HFF-Myc (cell line): ENCODE measurements at regions not wholly inside any gene's neighbourhood (a gene's known extent, or its start where the extent isn't known, plus 50 kb on each side); places are given as distances from the start of the nearest gene placed in this dataset.

ENCODE experiments used
- DNase-seq: peaks from one replicate; pipeline ENCODE4 v3.0.0-alpha.2; 2011; ENCODE audit warnings: low read depth; ENCODE audit errors: extremely low read depth
- H3K4me3 ChIP-seq: replicated peaks from 2 replicates; pipeline ENCODE4 v1.5.1; 2011; ENCODE audit warnings: low read depth, mild to moderate bottlenecking, control low read depth, low read length
- CTCF ChIP-seq: IDR thresholded peaks from 2 replicates; pipeline ENCODE4 v1.5.1; 2012; ENCODE audit warnings: mild to moderate bottlenecking, low read depth, low read length, control low read depth; ENCODE audit errors: missing control alignments

GRCh38 chr16:64892835-64893785 is 228.8 kb downstream of the CDH11 start:
- no peak for TF ChIP-seq CTCF
- DNase-seq, result peak; percentile 53

GRCh38 chr16:64889446-64889845 is 232.4 kb downstream of the CDH11 start:
- no peak for DNase-seq
- no peak overlapping the region for H3K4me3 ChIP-seq
- no peak for TF ChIP-seq CTCF

More at GRCh38 chr16:64892835-64893785, 228.8 kb downstream of the CDH11 start:
- no peak overlapping the region; the same call in 1 of the 2 replicates for H3K4me3 ChIP-seq

GRCh38 chr16:64887651-64888050 is 234.2 kb downstream of the CDH11 start:
- DNase-seq, result no peak
- H3K4me3 ChIP-seq, result no peak overlapping the region
- no peak for TF ChIP-seq CTCF

GRCh38 chr16:64882078-64882784 is 239.6 kb downstream of the CDH11 start:
- TF ChIP-seq CTCF, result no peak
- no peak for DNase-seq
- no peak overlapping the region for H3K4me3 ChIP-seq

GRCh38 chr16:64880994-64881393 is 240.9 kb downstream of the CDH11 start:
- no peak for TF ChIP-seq CTCF
- no peak for DNase-seq
- H3K4me3 ChIP-seq, result no peak overlapping the region

- TF ChIP-seq CTCF, result no peak
- DNase-seq, result no peak
- H3K4me3 ChIP-seq, result no peak overlapping the region
Observed at GRCh38 chr16:64880006-64880405, 241.9 kb downstream of the CDH11 start.
